COLO668 (cell line): ENCODE measurements at regions not wholly inside any gene's neighbourhood (a gene's known extent, or its start where the extent isn't known, plus 50 kb on each side); places are given as distances from the start of the nearest gene placed in this dataset.
"Not testable (repeated sequence)": the region's sequence is repeated elsewhere in the genome, so short reads cannot be mapped to it uniquely, and the experiment has no call there.

Experiments used
- DNase-seq: peaks from one replicate; lab custom pipeline; 2025; ENCODE audit not compliant: unreplicated experiment; lab: John Stamatoyannopoulos, UW

DNA sequence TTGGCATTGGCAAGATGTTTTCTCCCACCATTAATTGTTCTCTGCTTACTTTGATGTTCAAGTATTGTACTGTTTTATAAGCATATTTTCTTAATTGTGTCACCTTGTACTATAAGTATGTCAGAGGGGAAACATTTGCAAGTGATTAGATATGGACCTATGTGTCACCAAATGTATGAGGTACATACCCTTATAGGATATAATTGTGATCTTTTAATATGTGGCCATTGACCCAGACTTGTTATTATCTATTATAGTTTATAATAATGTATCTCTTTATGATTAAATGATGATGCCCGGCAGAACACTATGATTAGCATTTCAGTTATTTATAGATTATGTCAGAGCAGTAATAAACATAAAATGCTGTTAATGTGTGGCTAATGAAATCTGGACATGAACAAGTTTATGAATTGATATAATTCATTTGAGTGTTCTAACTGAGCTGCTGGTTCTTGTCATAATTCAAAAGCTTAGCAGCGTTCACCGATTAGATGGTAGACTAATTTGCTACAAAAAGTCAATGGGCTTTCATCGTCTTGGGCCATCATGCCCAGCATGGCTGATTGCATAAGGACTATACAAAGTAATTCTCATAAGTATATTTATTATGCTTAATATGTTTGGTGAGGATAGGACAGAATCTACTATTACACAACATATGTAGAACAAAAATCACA, 480.9 kb upstream of the FANCL start:
- no peak for DNase-seq

- no peak for DNase-seq
These were observed 479.9 kb upstream of the FANCL start for GRCh38 chr2:58720770-58721697.

DNA sequence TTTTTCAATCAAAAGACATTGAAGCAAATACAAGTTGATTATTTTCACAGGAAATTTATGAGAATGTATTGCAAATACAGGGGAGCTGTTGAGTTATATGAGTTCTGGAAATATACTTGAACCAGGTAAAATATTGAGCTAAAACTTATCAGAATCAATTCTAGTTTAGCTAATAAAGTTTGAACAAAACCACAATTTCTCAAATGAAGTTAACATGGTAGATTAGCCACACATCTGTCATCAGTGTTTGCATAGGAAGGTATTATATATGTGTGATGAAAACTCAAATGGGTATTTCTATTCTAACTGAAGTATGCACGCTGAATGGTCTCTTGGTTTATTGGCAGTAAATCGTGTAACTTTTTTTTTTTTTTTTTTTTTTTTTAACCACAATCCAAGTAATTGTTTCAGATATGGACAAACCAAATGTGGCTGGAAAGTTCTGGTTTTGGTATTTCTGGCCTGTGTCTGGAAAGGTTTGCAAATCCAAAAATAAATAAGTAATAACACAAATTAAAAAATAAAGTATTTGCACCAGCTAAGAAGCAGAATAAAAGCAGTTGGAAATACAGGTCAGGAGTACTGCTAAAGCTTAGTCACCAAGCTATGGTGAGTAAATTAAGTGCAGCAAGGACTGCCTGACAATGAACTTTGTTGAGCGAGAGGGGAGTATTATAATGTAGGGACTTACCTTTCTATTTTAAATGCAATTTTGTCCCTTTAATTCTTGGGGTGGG, 479.1 kb upstream of the FANCL start:
- DNase-seq, result no peak

- DNase-seq, result no peak
These were observed 474.2 kb upstream of the FANCL start for GRCh38 chr2:58715344-58715743.

- DNase-seq, result no peak
These were observed 473.1 kb upstream of the FANCL start for GRCh38 chr2:58714238-58714637.

GRCh38 chr2:58710795-58711279, 469.7 kb upstream of the FANCL start:
- DNase-seq, result no peak

- DNase-seq, result no peak
These were observed 468.7 kb upstream of the FANCL start for GRCh38 chr2:58709687-58710354.

DNA sequence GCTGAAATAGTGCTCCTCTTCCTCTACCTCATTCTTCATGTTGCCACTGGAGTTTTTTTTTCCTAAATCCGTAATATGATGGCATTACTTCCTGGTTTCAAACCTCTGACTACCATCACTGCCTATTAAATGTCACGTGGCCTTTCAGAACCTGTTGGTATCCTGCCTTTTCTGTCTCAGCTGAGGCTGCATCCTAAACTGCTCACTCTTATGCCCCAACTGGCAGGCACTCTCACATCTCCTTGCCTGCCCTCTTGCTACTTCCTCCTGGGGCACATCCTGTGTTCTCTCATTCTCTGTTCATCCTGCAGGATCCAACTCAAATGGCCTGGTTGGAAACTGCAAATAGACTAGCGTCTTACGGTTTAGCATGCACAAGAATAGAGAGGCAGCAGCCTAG, 468.1 kb upstream of the FANCL start:
- no peak for DNase-seq

- no peak for DNase-seq
These were observed 467.4 kb upstream of the FANCL start for GRCh38 chr2:58708565-58708964.

GRCh38 chr2:58702302-58702885, 461.3 kb upstream of the FANCL start:
- no peak for DNase-seq

DNA sequence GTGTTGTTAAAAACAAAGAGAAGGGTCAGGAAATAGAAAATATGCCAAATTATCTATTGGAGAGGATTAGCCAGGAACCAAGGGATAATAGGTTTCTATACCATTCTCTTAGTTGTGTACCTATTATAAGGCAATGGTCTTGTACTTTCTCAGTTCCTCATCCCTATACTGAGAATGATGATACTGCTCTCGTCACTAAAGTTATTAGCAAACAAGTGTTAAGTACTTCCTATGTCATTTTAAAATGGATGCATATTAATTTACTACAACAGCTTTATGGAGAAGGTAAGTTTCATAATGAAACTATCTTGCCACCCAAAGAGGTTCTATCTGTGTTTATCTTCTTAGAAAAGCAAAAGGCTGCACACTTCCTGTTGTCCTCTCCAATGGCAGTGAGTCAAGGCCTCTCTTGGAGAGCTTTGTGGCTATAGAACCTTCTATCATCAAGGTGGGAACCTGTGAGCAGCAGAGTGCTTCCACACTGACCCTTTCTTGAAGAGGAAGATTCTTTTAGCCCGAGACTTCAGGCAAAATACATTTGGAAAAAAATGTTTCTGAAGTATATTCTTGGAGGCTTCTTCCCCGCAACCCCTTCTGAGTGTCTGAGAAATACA, 460.7 kb upstream of the FANCL start:
- no peak for DNase-seq

DNA sequence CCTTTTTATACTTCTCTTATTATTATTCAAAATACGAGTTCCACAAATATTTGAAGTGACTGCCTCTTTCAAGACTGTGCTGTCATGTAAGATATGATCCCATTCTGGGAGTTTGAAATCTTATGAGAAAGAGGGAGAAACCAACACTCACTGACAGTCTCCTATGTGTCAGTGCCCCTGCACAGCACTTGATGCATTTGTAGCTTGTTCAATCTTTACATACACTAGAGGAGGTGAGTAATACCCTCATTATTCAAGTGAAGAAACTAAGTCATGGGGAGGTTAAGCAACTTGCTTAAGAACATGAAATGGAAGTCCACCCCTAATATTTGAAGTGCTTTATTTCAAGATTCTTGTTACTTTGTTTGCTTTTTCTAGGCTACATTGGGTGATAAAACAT, 459.5 kb upstream of the FANCL start:
- DNase-seq, result no peak

- no peak for DNase-seq
These were observed 458.3 kb upstream of the FANCL start for GRCh38 chr2:58699411-58699810.

DNA sequence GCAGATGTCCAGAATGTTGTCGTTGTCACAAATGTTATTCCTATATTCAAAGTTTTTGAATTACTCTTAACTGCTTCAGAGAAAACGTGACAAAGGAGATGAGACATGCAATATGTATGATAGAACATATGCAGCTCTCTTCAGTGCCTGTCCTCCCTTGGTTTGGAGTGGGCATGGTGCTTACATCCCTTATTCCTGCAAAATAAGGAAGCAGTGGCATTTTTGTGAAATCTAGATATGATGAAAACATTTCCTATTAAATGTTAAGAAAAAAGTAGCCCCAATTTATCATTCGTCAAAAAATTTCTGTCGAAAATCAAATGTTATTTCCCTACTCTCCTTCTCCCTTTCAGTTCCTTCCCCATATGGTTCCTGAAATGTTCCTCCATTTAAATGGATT, 457.5 kb upstream of the FANCL start:
- no peak for DNase-seq

GRCh38 chr2:58694114-58694513, 453.0 kb upstream of the FANCL start:
- not testable (repeated sequence) for DNase-seq

- not testable (repeated sequence) for DNase-seq
These were observed 449.9 kb upstream of the FANCL start for GRCh38 chr2:58691041-58691440.

- DNase-seq, result no peak
These were observed 447.7 kb upstream of the FANCL start for GRCh38 chr2:58688813-58689212.

- no peak for DNase-seq
These were observed 445.7 kb upstream of the FANCL start for GRCh38 chr2:58686776-58687175.

DNA sequence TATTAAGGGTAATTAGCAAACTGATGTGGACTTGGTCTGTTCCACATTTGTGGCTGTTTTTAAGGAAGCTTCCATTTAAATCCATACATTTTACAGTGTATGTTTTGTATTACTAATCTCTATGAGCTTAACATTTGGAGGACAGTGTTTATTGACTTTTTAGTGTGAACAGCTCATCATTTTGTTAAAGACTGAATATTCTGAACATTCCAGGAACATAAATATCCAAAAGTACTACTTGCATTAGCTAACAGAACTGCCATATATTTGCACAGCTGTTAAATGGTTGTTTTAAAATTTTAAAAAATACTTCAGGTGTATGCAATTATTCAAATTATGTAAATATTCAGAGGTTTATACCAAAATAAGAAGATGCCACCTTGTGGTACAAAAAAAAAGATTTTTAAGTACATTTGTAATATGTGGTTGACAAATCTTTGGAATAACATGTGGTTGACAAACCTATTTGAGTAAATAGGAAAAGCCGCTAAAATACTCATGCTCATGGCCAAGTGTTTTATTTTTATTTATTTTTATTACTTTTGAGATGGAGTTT, 439.7 kb upstream of the FANCL start:
- DNase-seq, result no peak

DNA sequence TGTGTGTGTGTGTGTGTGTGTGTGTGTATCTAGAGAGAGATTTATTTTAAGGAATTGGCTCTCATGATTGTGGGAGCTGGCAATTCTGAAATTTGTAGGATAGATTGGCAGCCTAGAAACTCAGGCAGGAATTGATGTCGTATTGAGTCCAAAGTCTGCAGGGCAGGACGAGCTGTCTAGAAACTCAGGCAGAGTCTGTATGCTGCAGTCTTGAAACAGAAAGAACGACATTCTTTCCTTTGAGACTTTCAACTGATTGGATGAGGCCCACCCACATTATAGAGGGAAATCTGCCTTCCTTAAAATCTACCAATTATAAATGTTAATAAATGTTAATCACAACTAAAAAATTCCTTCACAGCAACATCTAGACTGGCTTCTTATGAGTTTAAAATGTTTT, 436.6 kb upstream of the FANCL start:
- no peak for DNase-seq
